ENCODE measurements at regions not wholly inside any gene's neighbourhood (a gene's known extent, or its start where the extent isn't known, plus 50 kb on each side); places are given as distances from the start of the nearest gene placed in this dataset.

GRCh38 chr1:220386494-220387195 is 114.4 kb upstream of the RAB3GAP2 start:
- TF ChIP-seq CTCF (IDR thresholded peaks at IDR 0.05; ENCODE audit: poor library complexity) = no peak
- TF ChIP-seq EZH2 (IDR thresholded peaks at IDR 0.05; ENCODE audit: borderline replicate concordance) = no peak
- no peak for TF ChIP-seq EZH2phosphoT487 (IDR thresholded peaks at IDR 0.05; ENCODE audit: low read depth, severe bottlenecking, unreplicated experiment)

All from hepatocyte (in vitro differentiated cells).